Umbilical cord (tissue), 1 donor: ENCODE measurements at regions not wholly inside any gene's neighbourhood (a gene's known extent, or its start where the extent isn't known, plus 50 kb on each side); places are given as distances from the start of the nearest gene placed in this dataset.
A peak's percentile ranks its signal among the peaks of the same experiment; 100 is the strongest.

ENCODE experiments used
- DNase-seq: peaks from one replicate; pipeline ENCODE4 v3.0.0-alpha.2; 2015; ENCODE audit warnings: low spot score

GRCh38 chr7:40946549-40946948 is 756.3 kb downstream of the INHBA start:
- DNase-seq, result no peak

DNA sequence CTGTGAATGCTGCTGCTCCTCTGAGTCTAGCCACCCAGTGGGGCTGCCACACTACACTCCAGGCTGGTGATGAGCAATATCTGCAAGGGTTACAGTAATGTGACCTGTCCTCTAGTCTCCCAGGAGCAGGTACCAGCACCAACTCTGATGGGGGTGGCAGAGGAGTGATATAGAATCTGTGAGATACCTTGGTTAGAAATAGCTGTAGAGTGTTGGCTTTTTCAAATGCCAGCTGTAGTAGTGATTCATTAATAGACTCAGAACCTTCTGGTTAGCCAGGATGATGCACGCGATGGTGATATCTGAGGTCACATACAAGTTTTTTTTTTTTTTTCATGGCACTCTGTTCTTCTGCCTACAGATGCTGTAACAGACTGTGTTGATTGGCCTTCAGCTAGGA is 757.1 kb downstream of the INHBA start:
- DNase-seq, result no peak

- no peak for DNase-seq
Observed at GRCh38 chr7:40944981-40945585, 757.8 kb downstream of the INHBA start.

DNA sequence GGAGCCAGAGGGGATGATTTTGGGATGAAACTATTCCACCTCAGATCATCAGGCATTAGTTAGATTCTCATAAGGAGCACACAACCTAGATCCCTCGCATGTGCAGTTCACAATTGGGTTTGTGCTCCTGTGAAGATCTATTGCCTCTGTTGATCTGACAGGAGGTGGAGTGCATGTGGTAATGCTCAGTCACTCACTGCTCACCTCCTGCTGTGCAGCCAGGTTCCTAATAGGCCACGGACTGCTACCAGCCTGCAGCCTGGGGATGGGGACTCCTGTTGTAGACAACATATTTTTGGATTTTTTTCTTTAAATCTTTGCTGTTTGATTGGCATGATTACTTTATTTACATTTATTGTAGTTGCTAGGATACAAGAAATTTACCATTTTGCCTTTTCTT is 765.0 kb downstream of the INHBA start:
- DNase-seq, result no peak

DNA sequence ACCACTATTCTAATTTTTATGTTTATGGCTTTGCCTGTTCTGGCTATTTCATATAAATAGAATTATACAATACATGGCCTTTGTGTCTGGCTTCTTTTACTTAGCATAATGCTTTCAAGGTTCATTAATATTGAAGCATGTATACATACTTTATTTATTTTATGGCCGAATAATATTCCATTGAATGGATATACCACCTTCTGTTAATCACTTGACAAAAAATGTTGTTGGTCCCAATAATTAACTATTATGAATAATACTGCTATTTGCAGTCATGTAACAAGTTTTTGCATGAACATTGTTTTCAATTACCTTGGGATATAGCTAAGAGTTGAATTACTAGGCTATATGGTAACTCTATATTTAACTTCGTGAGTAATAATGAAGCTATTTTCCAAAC is 767.5 kb downstream of the INHBA start:
- no peak for DNase-seq

- DNase-seq, result no peak
Observed at GRCh38 chr7:40923626-40924025, 779.3 kb downstream of the INHBA start.

GRCh38 chr7:40922316-40922670 is 780.6 kb downstream of the INHBA start:
- DNase-seq, result peak; percentile 5

DNA sequence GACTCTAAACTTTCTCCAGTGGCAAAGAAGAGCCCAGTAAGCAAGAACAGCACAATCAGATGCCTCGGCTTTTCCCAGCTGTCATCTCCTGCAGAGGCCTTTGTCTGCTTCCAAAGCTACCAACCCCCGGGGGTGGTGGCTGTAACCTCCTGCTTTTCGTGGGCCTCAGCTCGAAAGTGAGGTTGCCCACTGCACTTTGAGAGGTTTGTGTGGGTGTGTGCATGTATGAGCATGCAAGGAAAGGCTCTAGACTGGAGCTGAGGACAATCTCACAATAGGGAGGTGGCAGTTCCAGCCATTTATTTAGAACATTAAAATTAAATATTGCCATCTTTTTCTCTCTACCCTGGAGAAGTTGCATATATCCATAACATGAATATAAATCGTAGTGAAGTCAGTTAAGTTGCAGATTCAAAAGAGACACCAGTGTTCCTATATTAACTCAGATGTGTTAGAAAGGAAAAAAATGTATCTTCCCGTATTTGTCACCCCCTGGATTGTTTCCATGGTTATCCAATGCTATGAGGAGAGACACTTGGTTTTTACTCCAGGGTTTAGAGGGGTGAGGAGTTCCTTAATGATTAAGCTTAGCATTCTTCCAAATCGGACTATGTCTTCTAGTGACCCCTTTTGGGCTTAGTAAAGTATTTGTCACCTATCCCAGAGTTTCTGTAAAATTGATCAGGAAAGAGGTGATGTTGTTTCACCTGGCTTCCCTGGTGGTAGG is 781.1 kb downstream of the INHBA start:
- DNase-seq, result no peak

GRCh38 chr7:40918701-40919271 is 784.0 kb downstream of the SUGCT start:
- DNase-seq, result peak; percentile 56

GRCh38 chr7:40916813-40917212 is 782.0 kb downstream of the SUGCT start:
- no peak for DNase-seq

- DNase-seq, result no peak
Observed at GRCh38 chr7:40915071-40915470, 780.3 kb downstream of the SUGCT start.
